Esophagus (tissue), 2 donors: ENCODE measurements at regions not wholly inside any gene's neighbourhood (a gene's known extent, or its start where the extent isn't known, plus 50 kb on each side); places are given as distances from the start of the nearest gene placed in this dataset.
"Not testable (repeated sequence)": the region's sequence is repeated elsewhere in the genome, so short reads cannot be mapped to it uniquely, and the experiment has no call there.

Source experiments
- H3K27ac ChIP-seq, 2 donors: one replicate each; pipeline ENCODE4 v1.5.1; 2013; ENCODE audit warnings: low read depth in 2 of 2, mild to moderate bottlenecking in 2 of 2, inconsistent platforms in 1 of 2, low read length in 1 of 2, moderate library complexity in 1 of 2
- H3K27me3 ChIP-seq, 2 donors: one replicate each; pipeline ENCODE4 v1.6.1; 2013; ENCODE audit warnings: low read length in 2 of 2, control low read depth in 1 of 2, mild to moderate bottlenecking in 1 of 2; ENCODE audit not compliant: insufficient read depth in 2 of 2, control insufficient read depth in 1 of 2
- H3K36me3 ChIP-seq, 2 donors: one replicate each; pipeline ENCODE4 v1.6.1; 2013; ENCODE audit warnings: low read length in 1 of 2; ENCODE audit not compliant: control insufficient read depth in 2 of 2, insufficient read depth in 2 of 2
- H3K4me1 ChIP-seq, 2 donors: one replicate each; pipeline ENCODE4 v1.6.1; 2013; ENCODE audit warnings: low read length in 1 of 2; ENCODE audit not compliant: control insufficient read depth in 2 of 2, insufficient read depth in 2 of 2
- H3K4me3 ChIP-seq, 2 donors: one replicate each; pipeline ENCODE4 v1.5.1; 2013; ENCODE audit warnings: low read length in 2 of 2, mild to moderate bottlenecking in 2 of 2, low read depth in 1 of 2, moderate library complexity in 1 of 2
- H3K9me3 ChIP-seq, 2 donors: one replicate each; pipeline ENCODE4 v1.6.1; 2013; ENCODE audit warnings: mild to moderate bottlenecking in 2 of 2, low read depth in 1 of 2, low read length in 1 of 2, moderate library complexity in 1 of 2; ENCODE audit not compliant: control insufficient read depth in 2 of 2, insufficient read depth in 1 of 2
- WGBS, 2 donors: extraction: QIAGEN DNeasy Blood & Tissue Kit; methylation state at CpG; one replicate each; pipeline ENCODE4 v1.1.7; 2013; 5-methylcytosine and 5-hydroxymethylcytosine counted together
- donor health status: healthy with polysubstance abuse.
- donor health status: Bipolar disorder and iron deficiency.

DNA sequence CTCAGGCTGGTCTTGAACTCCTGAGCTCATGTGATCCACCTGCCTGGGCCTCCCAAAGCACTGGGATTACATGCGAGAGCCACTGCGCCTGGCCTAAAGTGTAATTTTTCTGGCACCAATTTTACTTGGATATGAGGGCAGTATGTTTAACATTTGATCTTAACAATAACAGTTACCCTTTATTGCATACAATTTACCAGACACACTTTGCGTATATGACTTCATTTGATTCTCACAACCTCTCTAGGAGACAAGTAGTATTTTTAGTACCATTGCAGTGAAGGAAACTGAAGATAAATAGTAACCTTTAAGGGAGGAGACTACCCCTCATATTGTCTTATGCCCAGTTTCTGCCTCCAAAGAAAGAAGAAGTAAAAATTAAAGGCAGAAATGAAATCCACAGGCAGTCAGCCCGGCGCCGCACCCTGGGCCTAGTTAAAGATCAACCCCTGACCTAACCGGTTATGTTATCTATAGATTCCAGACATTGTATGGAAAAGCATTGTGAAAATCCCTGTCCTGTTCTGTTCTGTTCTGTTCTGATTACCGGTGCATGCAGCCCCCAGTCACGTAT, 54.0 kb downstream of the CYP26A1 start:
- 80 to 87% methylated on average over 9 of the region's 9 CpGs for WGBS, 2 donors
- not testable (repeated sequence) for H3K4me1 ChIP-seq

GRCh38 chr10:93131986-93132385, 58.3 kb downstream of the CYP26A1 start:
- H3K27me3 ChIP-seq = no peaks in the 10 kb centered on the region
- no peaks in the 10 kb centered on the region for H3K36me3 ChIP-seq
- 60 to 62% methylated on average over 6 of the region's 6 CpGs for WGBS, 2 donors
- no peak overlapping the region for H3K27ac ChIP-seq
- no peaks in the 10 kb centered on the region for H3K4me1 ChIP-seq
- no peaks in the 10 kb centered on the region for H3K9me3 ChIP-seq
- no peak overlapping the region for H3K4me3 ChIP-seq

More for the DNA sequence above, 54.0 kb downstream of the CYP26A1 start:
- H3K4me3 ChIP-seq, H3K27me3 ChIP-seq, H3K27ac ChIP-seq, H3K9me3 ChIP-seq, H3K36me3 ChIP-seq: not testable (repeated sequence)

- Histone ChIP-seq H3K4me1 (peaks cover 0 to 4% of the 10 kb centered on the region in 2 donors), H3K9me3 (no peaks in the 10 kb centered on the region), H3K27me3 (no peaks in the 10 kb centered on the region), H3K36me3 (no peaks in the 10 kb centered on the region), H3K27ac (no peak overlapping the region), H3K4me3 (no peak overlapping the region)
- 56 to 70% methylated on average over 11 of the region's 11 CpGs for WGBS, 2 donors
Measured at GRCh38 chr10:93138113-93138870, 64.6 kb downstream of the CYP26A1 start.

- Histone ChIP-seq H3K27me3 (no peaks in the 10 kb centered on the region), H3K27ac (no peak overlapping the region), H3K4me3 (no peak overlapping the region), H3K36me3 (no peaks in the 10 kb centered on the region), H3K9me3 (no peaks in the 10 kb centered on the region), H3K4me1 (peaks cover 0 to 4% of the 10 kb centered on the region in 2 donors)
- 72 to 83% methylated on average over 5 of the region's 5 CpGs for WGBS, 2 donors
Measured at GRCh38 chr10:93139059-93139655, 65.5 kb downstream of the CYP26A1 start.

DNA sequence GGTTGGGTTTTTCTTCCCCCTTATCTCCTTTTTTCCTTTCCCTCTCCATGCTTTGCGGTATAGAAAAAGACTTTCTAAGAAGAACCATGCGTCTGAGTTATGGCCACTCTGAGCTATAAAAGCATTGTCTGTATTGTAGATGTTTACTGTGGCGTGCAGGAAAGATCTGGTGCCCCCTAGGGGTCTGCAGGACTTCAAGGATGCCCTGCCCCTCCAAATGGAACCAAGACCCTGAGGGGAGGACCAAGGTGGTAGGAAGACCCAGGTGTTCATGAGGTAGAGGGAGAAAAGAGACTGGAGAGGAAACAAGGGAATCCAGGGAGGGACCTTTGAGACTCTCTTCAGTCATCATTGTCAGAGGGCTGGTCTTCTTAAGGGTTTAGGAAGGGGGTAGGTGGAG, 68.8 kb downstream of the CYP26A1 start:
- H3K27ac ChIP-seq = no peak overlapping the region
- H3K27me3 ChIP-seq = no peaks in the 10 kb centered on the region
- H3K36me3 ChIP-seq = no peaks in the 10 kb centered on the region
- H3K9me3 ChIP-seq = no peaks in the 10 kb centered on the region
- no peak overlapping the region for H3K4me3 ChIP-seq
- WGBS, 2 donors = 88 to 91% methylated on average over 3 of the region's 3 CpGs
- H3K4me1 ChIP-seq = peaks cover 0 to 4% of the 10 kb centered on the region in 2 donors

GRCh38 chr10:93143281-93143680, 69.6 kb downstream of the CYP26A1 start:
- Histone ChIP-seq H3K4me3 (no peak overlapping the region), H3K27ac (no peak overlapping the region), H3K36me3 (no peaks in the 10 kb centered on the region), H3K4me1 (no peaks in the 10 kb centered on the region), H3K9me3 (no peaks in the 10 kb centered on the region), H3K27me3 (no peaks in the 10 kb centered on the region)
- WGBS, 2 donors = 89 to 100% methylated on average over 1 of the region's 1 CpG

GRCh38 chr10:93146336-93146735, 72.6 kb downstream of the CYP26A1 start:
- H3K27ac ChIP-seq = no peak overlapping the region
- WGBS, 2 donors = 84 to 87% methylated on average over 3 of the region's 3 CpGs
- H3K27me3 ChIP-seq = no peaks in the 10 kb centered on the region

DNA sequence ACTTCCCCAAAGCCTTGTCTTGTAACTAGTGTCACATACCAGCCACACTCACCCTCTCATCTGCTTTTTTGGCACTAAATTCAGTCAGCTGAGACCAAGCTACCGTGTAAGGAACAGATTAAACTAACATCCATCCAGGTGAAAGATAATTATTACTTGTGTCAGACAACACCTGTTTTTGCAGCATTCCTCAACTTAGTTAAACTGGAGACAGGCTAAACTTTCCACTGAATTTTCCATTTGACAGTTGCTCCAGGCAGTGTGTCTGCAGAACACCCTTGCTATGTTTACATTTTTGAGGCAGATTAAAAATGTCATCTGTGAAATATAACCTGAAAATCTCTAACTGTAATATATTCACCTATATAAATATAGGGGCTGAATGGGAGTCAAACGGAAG, 73.6 kb downstream of the CYP26A1 start:
- Histone ChIP-seq H3K27me3 (no peaks in the 10 kb centered on the region), H3K4me1 (no peaks in the 10 kb centered on the region), H3K27ac (no peak overlapping the region), H3K9me3 (peaks cover 0 to 2% of the 10 kb centered on the region in 2 donors), H3K4me3 (no peak overlapping the region), H3K36me3 (no peaks in the 10 kb centered on the region)
- WGBS, 2 donors = 19 to 31% methylated on average over 2 of the region's 2 CpGs

More at GRCh38 chr10:93146336-93146735, 72.6 kb downstream of the CYP26A1 start:
- Histone ChIP-seq H3K4me3 (no peak overlapping the region), H3K4me1 (no peaks in the 10 kb centered on the region), H3K9me3 (peaks cover 0 to 2% of the 10 kb centered on the region in 2 donors), H3K36me3 (no peaks in the 10 kb centered on the region)

GRCh38 chr10:93148476-93148875, 74.8 kb downstream of the CYP26A1 start:
- Histone ChIP-seq H3K9me3 (peaks cover 0 to 2% of the 10 kb centered on the region in 2 donors), H3K27ac (no peak overlapping the region), H3K4me1 (no peaks in the 10 kb centered on the region), H3K4me3 (no peak overlapping the region), H3K36me3 (no peaks in the 10 kb centered on the region), H3K27me3 (no peaks in the 10 kb centered on the region)
- 85 to 92% methylated on average over 3 of the region's 3 CpGs for WGBS, 2 donors
